H1 (cell line): ENCODE measurements at regions not wholly inside any gene's neighbourhood (a gene's known extent, or its start where the extent isn't known, plus 50 kb on each side); places are given as distances from the start of the nearest gene placed in this dataset.

ENCODE experiments used
- CTCF ChIA-PET: fragments of 300-600 bp; sonication (Branson Sonifier 250); formaldehyde crosslinking; loops from one replicate; lab custom pipeline; 2021; ENCODE audit not compliant: partially characterized antibody; lab: Charles Lee
- POLR2A ChIA-PET: fragments of 300-600 bp; sonication (Branson Sonifier 250); formaldehyde crosslinking; loops from one replicate; lab custom pipeline; 2021; ENCODE audit warnings: inconsistent platforms; ENCODE audit not compliant: partially characterized antibody; lab: Charles Lee
- DNase-seq, 2 experiments: peaks; one replicate each; pipeline versions ENCODE4 v3.0.0 to v3.0.0-alpha.2; 2010 to 2022; ENCODE audit warnings: low spot score in 2 of 2, low read depth in 1 of 2, mixed read lengths in 1 of 2
- FAIRE-seq: peaks from 2 replicates; lab custom pipeline; 2011; peaks lifted over from hg19 to GRCh38; lab: Jason Lieb, UNC
- H2AFZ ChIP-seq: 2 replicates; pipeline ENCODE4 v1.8.1; 2012; ENCODE audit warnings: low read length, inconsistent platforms
- H2AK5ac ChIP-seq: 2 replicates; pipeline ENCODE4 v1.6.1; 2013; ENCODE audit warnings: low read depth, low read length
- H2BK120ac ChIP-seq: replicated peaks from 2 replicates; pipeline ENCODE3; 2013; ENCODE audit warnings: low read depth, low read length, inconsistent platforms
- H2BK12ac ChIP-seq: 2 replicates; pipeline ENCODE4 v1.6.1; 2013; ENCODE audit warnings: low read depth, low read length
- H2BK15ac ChIP-seq: 2 replicates; pipeline ENCODE4 v1.6.1; 2013; ENCODE audit warnings: low read length
- H2BK20ac ChIP-seq: 2 replicates; pipeline ENCODE4 v1.6.1; 2013; ENCODE audit warnings: low read length
- H2BK5ac ChIP-seq: 2 replicates; pipeline ENCODE4 v1.6.1; 2013; ENCODE audit warnings: low read depth, low read length
- H3K14ac ChIP-seq: 2 replicates; pipeline ENCODE4 v1.6.1; 2013; ENCODE audit warnings: inconsistent platforms; ENCODE audit not compliant: insufficient read length
- H3K18ac ChIP-seq: 2 replicates; pipeline ENCODE4 v1.6.1; 2013; ENCODE audit warnings: low read length; ENCODE audit errors: extremely low read depth
- H3K23ac ChIP-seq: 2 replicates; pipeline ENCODE4 v1.6.1; 2013; ENCODE audit warnings: inconsistent platforms; ENCODE audit not compliant: insufficient read length
- H3K23me2 ChIP-seq: 2 replicates; pipeline ENCODE4 v1.6.1; 2013; ENCODE audit warnings: low read depth, low read length
- H3K27ac ChIP-seq: 2 replicates; pipeline ENCODE4 v1.6.1; 2011; ENCODE audit warnings: low read depth, low read length, inconsistent platforms
- H3K27me3 ChIP-seq, 4 experiments: replicated peaks in 1 of 4; 1 replicate in 1 of 4; 2 replicates in 3 of 4; pipeline versions ENCODE4 v1.6.1 to v1.8.1; 2011 to 2013; ENCODE audit warnings: low read length in 3 of 4, mild to moderate bottlenecking in 3 of 4, inconsistent platforms in 2 of 4, mixed read lengths in 2 of 4, moderate library complexity in 1 of 4; ENCODE audit not compliant: control insufficient read depth in 3 of 4, insufficient read depth in 3 of 4; ENCODE audit errors: extremely low read depth in 1 of 4
- H3K36me3 ChIP-seq, 4 experiments: 2 replicates each; pipeline versions ENCODE4 v1.6.1 to v1.8.1; 2011 to 2013; ENCODE audit warnings: mild to moderate bottlenecking in 4 of 4, low read length in 3 of 4, moderate library complexity in 2 of 4, control low read depth in 1 of 4, inconsistent platforms in 1 of 4; ENCODE audit not compliant: insufficient read depth in 4 of 4, control insufficient read depth in 2 of 4
- H3K4ac ChIP-seq: replicated peaks from 2 replicates; pipeline ENCODE3; 2013; ENCODE audit warnings: low read length, low read depth, mixed read lengths, inconsistent platforms; ENCODE audit not compliant: insufficient read length
- H3K4me1 ChIP-seq, 4 experiments: replicated peaks in 1 of 4; 1 replicate in 1 of 4; 2 replicates in 3 of 4; pipeline versions ENCODE4 v1.6.1 to v1.8.1; 2011 to 2013; ENCODE audit warnings: low read length in 3 of 4, inconsistent platforms in 2 of 4, mixed read lengths in 1 of 4; ENCODE audit not compliant: insufficient read depth in 4 of 4, control insufficient read depth in 3 of 4
- H3K4me2 ChIP-seq, 2 experiments: 2 replicates each; pipeline versions ENCODE4 v1.6.1 to v1.8.1; 2011 to 2013; ENCODE audit warnings: low read depth in 2 of 2, low read length in 2 of 2, control low read depth in 1 of 2, inconsistent platforms in 1 of 2, mild to moderate bottlenecking in 1 of 2; ENCODE audit not compliant: insufficient read depth in 1 of 2
- H3K4me3 ChIP-seq, 4 experiments: fragments of 200-600, 300-600 bp in 1 of 4; sonication (generic), shearing (Covaris generic), sonication (Bioruptor Twin) in 1 of 4; 2 replicates each; pipeline versions ENCODE4 v1.5.1 to v1.8.1; 2011 to 2016; ENCODE audit warnings: low read length in 4 of 4, low read depth in 3 of 4, control low read depth in 2 of 4, inconsistent platforms in 2 of 4, mild to moderate bottlenecking in 2 of 4, mixed read lengths in 1 of 4, moderate library complexity in 1 of 4; ENCODE audit not compliant: insufficient read depth in 2 of 4; ENCODE audit errors: extremely low read depth in 1 of 4
- H3K56ac ChIP-seq: replicated peaks from 2 replicates; pipeline ENCODE3; 2013; ENCODE audit warnings: low read depth, mild to moderate bottlenecking, mixed read lengths, low read length, inconsistent platforms; ENCODE audit not compliant: insufficient read length
- H3K79me1 ChIP-seq: 2 replicates; pipeline ENCODE4 v1.6.1; 2013; ENCODE audit warnings: low read depth, low read length, control low read depth
- H3K79me2 ChIP-seq, 2 experiments: 2 replicates each; pipeline versions ENCODE4 v1.6.1 to v1.8.1; 2012 to 2013; ENCODE audit warnings: low read length in 2 of 2, mild to moderate bottlenecking in 2 of 2, inconsistent platforms in 1 of 2; ENCODE audit not compliant: insufficient read depth in 2 of 2, control insufficient read depth in 1 of 2
- H3K9ac ChIP-seq, 4 experiments: replicated peaks in 1 of 4; 1 replicate in 1 of 4; 2 replicates in 3 of 4; pipeline versions ENCODE4 v1.6.1 to v1.8.1; 2011 to 2013; ENCODE audit warnings: low read depth in 3 of 4, low read length in 3 of 4, control low read depth in 2 of 4, mild to moderate bottlenecking in 2 of 4, moderate library complexity in 2 of 4, inconsistent platforms in 1 of 4; ENCODE audit errors: extremely low read depth in 1 of 4
- H3K9me3 ChIP-seq, 2 experiments: 2 replicates each; pipeline versions ENCODE4 v1.6.1 to v1.8.1; 2012 to 2013; ENCODE audit warnings: mild to moderate bottlenecking in 2 of 2, moderate library complexity in 2 of 2, control low read depth in 1 of 2, inconsistent platforms in 1 of 2, low read depth in 1 of 2, low read length in 1 of 2, mixed read lengths in 1 of 2; ENCODE audit not compliant: insufficient read depth in 2 of 2
- H4K20me1 ChIP-seq, 2 experiments: replicated peaks in 1 of 2; 2 replicates each; pipeline versions ENCODE3 to v1.8.1; 2011 to 2013; ENCODE audit warnings: inconsistent platforms in 2 of 2, low read length in 2 of 2, mild to moderate bottlenecking in 1 of 2; ENCODE audit not compliant: insufficient read depth in 2 of 2, control insufficient read depth in 1 of 2
- H4K5ac ChIP-seq: 2 replicates; pipeline ENCODE4 v1.6.1; 2013; ENCODE audit warnings: low read length, low read depth, mixed read lengths, inconsistent platforms; ENCODE audit not compliant: insufficient read length
- H4K8ac ChIP-seq: 2 replicates; pipeline ENCODE4 v1.8.0; 2013; ENCODE audit warnings: mild to moderate bottlenecking, moderate library complexity, low read length, inconsistent platforms; ENCODE audit not compliant: insufficient read depth; ENCODE audit errors: extremely low read depth
- H4K91ac ChIP-seq: replicated peaks from 2 replicates; pipeline ENCODE3; 2013; ENCODE audit warnings: low read length, mixed read lengths, inconsistent platforms; ENCODE audit not compliant: insufficient read length
- EP300 ChIP-seq, 2 experiments: IDR thresholded peaks; 1 replicate in 1 of 2; 2 replicates in 1 of 2; pipeline ENCODE4 v1.6.1; 2011 to 2012; ENCODE audit warnings: low read depth in 2 of 2, low read length in 2 of 2, mild to moderate bottlenecking in 2 of 2, borderline replicate concordance in 1 of 2, inconsistent platforms in 1 of 2, moderate library complexity in 1 of 2
- JUN ChIP-seq: IDR thresholded peaks from 2 replicates; pipeline ENCODE4 v1.6.1; 2011; ENCODE audit warnings: low read depth, mild to moderate bottlenecking, improper control_type of control experiment, low read length
- NRF1 ChIP-seq: IDR thresholded peaks from 2 replicates; pipeline ENCODE4 v1.6.1; 2011; ENCODE audit warnings: mild to moderate bottlenecking, low read depth, low read length, improper control_type of control experiment
- SAP30 ChIP-seq: fragments of 300-600 bp; sonication (generic); IDR thresholded peaks from 2 replicates; pipeline ENCODE4 v1.7.1; 2012; ENCODE audit warnings: low read length, moderate library complexity, mild to moderate bottlenecking, inconsistent platforms; ENCODE audit not compliant: insufficient read depth, insufficient replicate concordance
- SRF ChIP-seq: IDR thresholded peaks from 2 replicates; pipeline ENCODE4 v1.6.1; 2011; ENCODE audit warnings: mild to moderate bottlenecking, low read depth, low read length, moderate library complexity
- TBP ChIP-seq: IDR thresholded peaks from 2 replicates; pipeline ENCODE4 v1.6.1; 2011; ENCODE audit warnings: low read depth, low read length, improper control_type of control experiment
- WGBS, 2 experiments: shearing (Covaris generic) in 1 of 2; methylation state at CpG; one replicate each; pipeline versions ENCODE4 v1.1.6 to v1.1.7; 2013 to 2015; ENCODE audit warnings: low lambda C conversion rate in 2 of 2, mixed read lengths in 2 of 2, inconsistent platforms in 1 of 2, low coverage in 1 of 2, missing lambda C conversion rate in 1 of 2; ENCODE audit not compliant: insufficient replicate concordance in 2 of 2, insufficient coverage in 1 of 2, insufficient read length in 1 of 2; ENCODE audit errors: extremely low coverage in 1 of 2, missing lambda C conversion rate in 1 of 2; 5-methylcytosine and 5-hydroxymethylcytosine counted together

GRCh38 chr1:164937291-164937690, 378.3 kb downstream of the PBX1 start:
- Histone ChIP-seq H2AFZ (no peak overlapping the region), H3K4me3 (no peak overlapping the region), H3K79me1 (no peaks in the 10 kb centered on the region), H3K9ac (no peak overlapping the region), H3K23ac (no peak overlapping the region), H2AK5ac (no peak overlapping the region), H3K9me3 (no peaks in the 10 kb centered on the region), H2BK120ac (no peak overlapping the region), H2BK15ac (no peak overlapping the region), H3K36me3 (no peaks in the 10 kb centered on the region), H3K56ac (no peak overlapping the region), H4K91ac (no peak overlapping the region), H3K4me2 (no peak overlapping the region), H3K18ac (no peak overlapping the region), H4K5ac (no peak overlapping the region), H3K4me1 (no peaks in the 10 kb centered on the region; a peak in 1 of 7 replicates), H3K79me2 (no peaks in the 10 kb centered on the region), H4K8ac (no peak overlapping the region), H2BK12ac (no peak overlapping the region), H2BK5ac (no peak overlapping the region), H3K27me3 (no peaks in the 10 kb centered on the region), H3K23me2 (no peaks in the 10 kb centered on the region), H3K27ac (no peak overlapping the region), H2BK20ac (no peak overlapping the region), H3K14ac (no peak overlapping the region), H3K4ac (no peak overlapping the region), H4K20me1 (no peaks in the 10 kb centered on the region)
- 84% methylated on average over 2 of the region's 2 CpGs; no CpG with 5 or more reads in 1 of the 2 experiments for whole genome bisulfite sequencing, 2 experiments
- ChIA-PET POLR2A (no interaction called here), CTCF (no interaction called here)
- FAIRE-seq (no peak), DNase-seq (no peak)
- TF ChIP-seq NRF1 = no peak
- no peak for TF ChIP-seq SRF
- TF ChIP-seq SAP30 = no peak
- TF ChIP-seq EP300 (IDR thresholded peaks at IDR 0.05; ENCODE audit: borderline replicate concordance in 1 of 2, low read depth in 2 of 2, low read length in 2 of 2) = no peak
- TF ChIP-seq TBP = no peak
- no peak for TF ChIP-seq JUN
